ENCODE measurements at regions not wholly inside any gene's neighbourhood (a gene's known extent, or its start where the extent isn't known, plus 50 kb on each side); places are given as distances from the start of the nearest gene placed in this dataset.

GRCh38 chr1:227490478-227490877 is 72.9 kb upstream of the ZNF678 start:
- DNase-seq: no peak
- Histone ChIP-seq H3K4me1 (ENCODE audit: insufficient read depth, low read length) (no peaks in the 10 kb centered on the region), H3K27ac (ENCODE audit: low read length) (no peak overlapping the region), H2AFZ (ENCODE audit: low read length) (no peak overlapping the region), H3K4me3 (ENCODE audit: low read length) (no peak overlapping the region), H4K20me1 (ENCODE audit: low read length) (no peaks in the 10 kb centered on the region), H3K27me3 (ENCODE audit: low read length) (no peaks in the 10 kb centered on the region), H3K36me3 (ENCODE audit: low read depth, low read length) (no peaks in the 10 kb centered on the region), H3F3A (ENCODE audit: low read length, unreplicated experiment) (no peaks in the 10 kb centered on the region), H3K4me2 (ENCODE audit: low read length) (no peak overlapping the region), H3K79me2 (ENCODE audit: low read length) (no peaks in the 10 kb centered on the region), H3K9ac (ENCODE audit: low read length) (no peak overlapping the region), H3K9me3 (ENCODE audit: low read length) (no peaks in the 10 kb centered on the region), H3K9me2 (replicated peaks; ENCODE audit: low read length) (no peaks in the 10 kb centered on the region)
- TF ChIP-seq EZH2phosphoT487 (IDR thresholded peaks at IDR 0.05; ENCODE audit: borderline replicate concordance, low read length): no peak
- TF ChIP-seq CTCF (conservative IDR thresholded peaks at IDR 0.05; ENCODE audit: low read depth, low read length): no peak
- no peak for TF ChIP-seq EZH2 (IDR thresholded peaks at IDR 0.05; ENCODE audit: low read length, unreplicated experiment)
- ChIA-PET CTCF (no interaction called here), POLR2A (ENCODE audit: unreplicated experiment) (interaction anchor here (0.6 kb wide), 1 partner anchor 73 kb away, joined by 3 read pairs; the partner anchor contains the start of gene ZNF678)
- no peak for ATAC-seq
- no TSS peak for BruUV-seq (replicated peaks)
- intact Hi-C loops (cut with micrococcal nuclease): no loop called here

GRCh38 chr1:227490001-227490400 is 73.4 kb upstream of the ZNF678 start:
- Histone ChIP-seq H4K20me1 (ENCODE audit: low read length) (no peaks in the 10 kb centered on the region), H3K9me3 (ENCODE audit: low read length) (no peaks in the 10 kb centered on the region), H3K27ac (ENCODE audit: low read length) (no peak overlapping the region), H3K9ac (ENCODE audit: low read length) (no peak overlapping the region), H3K4me3 (ENCODE audit: low read length) (no peak overlapping the region), H3F3A (ENCODE audit: low read length, unreplicated experiment) (no peaks in the 10 kb centered on the region), H3K79me2 (ENCODE audit: low read length) (no peaks in the 10 kb centered on the region), H3K4me2 (ENCODE audit: low read length) (no peak overlapping the region), H3K27me3 (ENCODE audit: low read length) (no peaks in the 10 kb centered on the region), H3K36me3 (ENCODE audit: low read depth, low read length) (no peaks in the 10 kb centered on the region), H2AFZ (ENCODE audit: low read length) (no peak overlapping the region), H3K9me2 (replicated peaks; ENCODE audit: low read length) (no peaks in the 10 kb centered on the region), H3K4me1 (ENCODE audit: insufficient read depth, low read length) (no peaks in the 10 kb centered on the region)
- no peak for TF ChIP-seq EZH2phosphoT487 (IDR thresholded peaks at IDR 0.05; ENCODE audit: borderline replicate concordance, low read length)
- TF ChIP-seq EZH2 (IDR thresholded peaks at IDR 0.05; ENCODE audit: low read length, unreplicated experiment): no peak
- no peak for TF ChIP-seq CTCF (conservative IDR thresholded peaks at IDR 0.05; ENCODE audit: low read depth, low read length)
- DNase-seq (no peak), ATAC-seq (no peak)
- ChIA-PET POLR2A (ENCODE audit: unreplicated experiment) (interaction anchor here (0.6 kb wide), 1 partner anchor 73 kb away, joined by 3 read pairs; the partner anchor contains the start of gene ZNF678), CTCF (no interaction called here)
- BruUV-seq (replicated peaks): no TSS peak
- intact Hi-C loops (cut with micrococcal nuclease): no loop called here

- no peak overlapping the region for H3K4me2 ChIP-seq (ENCODE audit: low read length)
- CTCF ChIA-PET: no interaction called here
- H3F3A ChIP-seq (ENCODE audit: low read length, unreplicated experiment): no peaks in the 10 kb centered on the region
- H3K9ac ChIP-seq (ENCODE audit: low read length): no peak overlapping the region
- H3K9me2 ChIP-seq (replicated peaks; ENCODE audit: low read length): no peaks in the 10 kb centered on the region
- DNase-seq (no peak), ATAC-seq (no peak)
- no peaks in the 10 kb centered on the region for H3K27me3 ChIP-seq (ENCODE audit: low read length)
- H3K27ac ChIP-seq (ENCODE audit: low read length): no peak overlapping the region
- H2AFZ ChIP-seq (ENCODE audit: low read length): no peak overlapping the region
- no peaks in the 10 kb centered on the region for H3K79me2 ChIP-seq (ENCODE audit: low read length)
- BruUV-seq (replicated peaks): no TSS peak
- H3K4me3 ChIP-seq (ENCODE audit: low read length): no peak overlapping the region
- intact Hi-C loops (cut with micrococcal nuclease): no loop called here
- no peaks in the 10 kb centered on the region for H4K20me1 ChIP-seq (ENCODE audit: low read length)
- H3K4me1 ChIP-seq (ENCODE audit: insufficient read depth, low read length): no peaks in the 10 kb centered on the region
- H3K9me3 ChIP-seq (ENCODE audit: low read length): no peaks in the 10 kb centered on the region
- TF ChIP-seq EZH2phosphoT487 (IDR thresholded peaks at IDR 0.05; ENCODE audit: borderline replicate concordance, low read length) (no peak), CTCF (conservative IDR thresholded peaks at IDR 0.05; ENCODE audit: low read depth, low read length) (no peak), EZH2 (IDR thresholded peaks at IDR 0.05; ENCODE audit: low read length, unreplicated experiment) (no peak)
- POLR2A ChIA-PET (ENCODE audit: unreplicated experiment): no interaction called here
- H3K36me3 ChIP-seq (ENCODE audit: low read depth, low read length): no peaks in the 10 kb centered on the region
These were observed 73.8 kb upstream of the ZNF678 start for GRCh38 chr1:227489572-227489971.

Measured in PC-3 (cell line).